ENCODE measurements at regions not wholly inside any gene's neighbourhood (a gene's known extent, or its start where the extent isn't known, plus 50 kb on each side); places are given as distances from the start of the nearest gene placed in this dataset.

GRCh38 chr9:78724896-78725295, 428.0 kb downstream of the PSAT1 start:
- H3K4me3 ChIP-seq (ENCODE audit: control insufficient read depth in 1 of 7, extremely low read depth in 1 of 7, insufficient read depth in 4 of 7, low read depth in 2 of 7, low read length in 6 of 7), result no peak overlapping the region
- 92% methylated on average over 2 of the region's 2 CpGs for WGBS (ENCODE audit: insufficient coverage)
- no peak for DNase-seq
- no peaks in the 10 kb centered on the region for H3K4me1 ChIP-seq (ENCODE audit: control extremely low read depth in 1 of 4, control insufficient read depth in 4 of 4, insufficient read depth in 4 of 4, low read length in 3 of 4)
- POLR2A ChIA-PET, result no interaction called here
- no peaks in the 10 kb centered on the region for H3K36me3 ChIP-seq (ENCODE audit: control insufficient read depth in 4 of 4, insufficient read depth in 4 of 4, low read length in 3 of 4)
- peaks cover 0 to 11% (median 3%) of the 10 kb centered on the region in 5 experiments for H3K9me3 ChIP-seq (ENCODE audit: control extremely low read depth in 1 of 5, control insufficient read depth in 4 of 5, insufficient read depth in 2 of 5, low read depth in 1 of 5, low read length in 4 of 5)
- no peaks in the 10 kb centered on the region for H3K27me3 ChIP-seq (replicated peaks in 2 of 5; ENCODE audit: control insufficient read depth in 4 of 5, insufficient read depth in 5 of 5, low read length in 4 of 5)
- CTCF ChIA-PET, result no interaction called here
- no peak overlapping the region for H3K27ac ChIP-seq (ENCODE audit: insufficient read depth in 1 of 2, low read depth in 1 of 2, low read length in 2 of 2, poor library complexity in 1 of 2, severe bottlenecking in 2 of 2)

GRCh38 chr9:78725503-78725902, 428.6 kb downstream of the PSAT1 start:
- no peak for DNase-seq
- Histone ChIP-seq H3K27ac (ENCODE audit: insufficient read depth in 1 of 2, low read depth in 1 of 2, low read length in 2 of 2, poor library complexity in 1 of 2, severe bottlenecking in 2 of 2) (no peak overlapping the region), H3K27me3 (replicated peaks in 2 of 5; ENCODE audit: control insufficient read depth in 4 of 5, insufficient read depth in 5 of 5, low read length in 4 of 5) (no peaks in the 10 kb centered on the region), H3K36me3 (ENCODE audit: control insufficient read depth in 4 of 4, insufficient read depth in 4 of 4, low read length in 3 of 4) (no peaks in the 10 kb centered on the region), H3K9me3 (ENCODE audit: control extremely low read depth in 1 of 5, control insufficient read depth in 4 of 5, insufficient read depth in 2 of 5, low read depth in 1 of 5, low read length in 4 of 5) (peaks cover 0 to 11% (median 3%) of the 10 kb centered on the region in 5 experiments), H3K4me1 (ENCODE audit: control extremely low read depth in 1 of 4, control insufficient read depth in 4 of 4, insufficient read depth in 4 of 4, low read length in 3 of 4) (no peaks in the 10 kb centered on the region), H3K4me3 (ENCODE audit: control insufficient read depth in 1 of 7, extremely low read depth in 1 of 7, insufficient read depth in 4 of 7, low read depth in 2 of 7, low read length in 6 of 7) (no peak overlapping the region)
- no CpG with 5 or more reads among the region's 1 CpG for WGBS (ENCODE audit: insufficient coverage)
- CTCF ChIA-PET, result no interaction called here
- POLR2A ChIA-PET, result no interaction called here

GRCh38 chr9:78745331-78745730, 448.4 kb downstream of the PSAT1 start:
- no peak for DNase-seq
- H3K9me3 ChIP-seq (ENCODE audit: control extremely low read depth in 1 of 5, control insufficient read depth in 4 of 5, insufficient read depth in 2 of 5, low read depth in 1 of 5, low read length in 4 of 5), result peaks cover 0 to 1% (median 0%) of the 10 kb centered on the region in 5 experiments
- no peak overlapping the region for H3K27ac ChIP-seq (ENCODE audit: insufficient read depth in 1 of 2, low read depth in 1 of 2, low read length in 2 of 2, poor library complexity in 1 of 2, severe bottlenecking in 2 of 2)
- H3K36me3 ChIP-seq (ENCODE audit: control insufficient read depth in 4 of 4, insufficient read depth in 4 of 4, low read length in 3 of 4), result no peaks in the 10 kb centered on the region
- CTCF ChIA-PET, result interaction anchor here (0.9 kb wide), 1 partner anchor 32 kb away, joined by 3 read pairs; no protein-coding TSS in a partner anchor
- no peak overlapping the region for H3K4me3 ChIP-seq (ENCODE audit: control insufficient read depth in 1 of 7, extremely low read depth in 1 of 7, insufficient read depth in 4 of 7, low read depth in 2 of 7, low read length in 6 of 7)
- H3K27me3 ChIP-seq (replicated peaks in 2 of 5; ENCODE audit: control insufficient read depth in 4 of 5, insufficient read depth in 5 of 5, low read length in 4 of 5), result no peaks in the 10 kb centered on the region
- POLR2A ChIA-PET, result no interaction called here
- WGBS (ENCODE audit: insufficient coverage), result 100% methylated on average over 2 of the region's 5 CpGs
- no peaks in the 10 kb centered on the region for H3K4me1 ChIP-seq (ENCODE audit: control extremely low read depth in 1 of 4, control insufficient read depth in 4 of 4, insufficient read depth in 4 of 4, low read length in 3 of 4)

- 83% methylated on average over 1 of the region's 3 CpGs for WGBS (ENCODE audit: insufficient coverage)
- Histone ChIP-seq H3K9me3 (ENCODE audit: control extremely low read depth in 1 of 5, control insufficient read depth in 4 of 5, insufficient read depth in 2 of 5, low read depth in 1 of 5, low read length in 4 of 5) (peaks cover 0 to 3% (median 0%) of the 10 kb centered on the region in 5 experiments), H3K4me1 (ENCODE audit: control extremely low read depth in 1 of 4, control insufficient read depth in 4 of 4, insufficient read depth in 4 of 4, low read length in 3 of 4) (no peaks in the 10 kb centered on the region), H3K36me3 (ENCODE audit: control insufficient read depth in 4 of 4, insufficient read depth in 4 of 4, low read length in 3 of 4) (no peaks in the 10 kb centered on the region), H3K4me3 (ENCODE audit: control insufficient read depth in 1 of 7, extremely low read depth in 1 of 7, insufficient read depth in 4 of 7, low read depth in 2 of 7, low read length in 6 of 7) (no peak overlapping the region), H3K27ac (ENCODE audit: insufficient read depth in 1 of 2, low read depth in 1 of 2, low read length in 2 of 2, poor library complexity in 1 of 2, severe bottlenecking in 2 of 2) (no peak overlapping the region), H3K27me3 (replicated peaks in 2 of 5; ENCODE audit: control insufficient read depth in 4 of 5, insufficient read depth in 5 of 5, low read length in 4 of 5) (no peaks in the 10 kb centered on the region)
- ChIA-PET POLR2A (no interaction called here), CTCF (interaction anchor here (0.9 kb wide), 1 partner anchor 31 kb away, joined by 3 read pairs; no protein-coding TSS in a partner anchor)
- DNase-seq, result no peak
Observed at GRCh38 chr9:78746010-78746409, 449.1 kb downstream of the PSAT1 start.

- ChIA-PET CTCF (no interaction called here), POLR2A (no interaction called here)
- H3K27ac ChIP-seq (ENCODE audit: insufficient read depth in 1 of 2, low read depth in 1 of 2, low read length in 2 of 2, poor library complexity in 1 of 2, severe bottlenecking in 2 of 2), result no peak overlapping the region
- no peaks in the 10 kb centered on the region for H3K4me1 ChIP-seq (ENCODE audit: control extremely low read depth in 1 of 4, control insufficient read depth in 4 of 4, insufficient read depth in 4 of 4, low read length in 3 of 4)
- H3K4me3 ChIP-seq (ENCODE audit: control insufficient read depth in 1 of 7, extremely low read depth in 1 of 7, insufficient read depth in 4 of 7, low read depth in 2 of 7, low read length in 6 of 7), result no peak overlapping the region
- H3K9me3 ChIP-seq (ENCODE audit: control extremely low read depth in 1 of 5, control insufficient read depth in 4 of 5, insufficient read depth in 2 of 5, low read depth in 1 of 5, low read length in 4 of 5), result peaks cover 0 to 5% (median 0%) of the 10 kb centered on the region in 5 experiments
- no peaks in the 10 kb centered on the region for H3K27me3 ChIP-seq (replicated peaks in 2 of 5; ENCODE audit: control insufficient read depth in 4 of 5, insufficient read depth in 5 of 5, low read length in 4 of 5)
- no peak for DNase-seq
- no peaks in the 10 kb centered on the region for H3K36me3 ChIP-seq (ENCODE audit: control insufficient read depth in 4 of 4, insufficient read depth in 4 of 4, low read length in 3 of 4)
Observed at GRCh38 chr9:78753039-78753438, 456.1 kb downstream of the PSAT1 start.

- Histone ChIP-seq H3K36me3 (ENCODE audit: control insufficient read depth in 4 of 4, insufficient read depth in 4 of 4, low read length in 3 of 4) (no peaks in the 10 kb centered on the region), H3K9me3 (ENCODE audit: control extremely low read depth in 1 of 5, control insufficient read depth in 4 of 5, insufficient read depth in 2 of 5, low read depth in 1 of 5, low read length in 4 of 5) (no peaks in the 10 kb centered on the region), H3K27ac (ENCODE audit: insufficient read depth in 1 of 2, low read depth in 1 of 2, low read length in 2 of 2, poor library complexity in 1 of 2, severe bottlenecking in 2 of 2) (no peak overlapping the region), H3K27me3 (replicated peaks in 2 of 5; ENCODE audit: control insufficient read depth in 4 of 5, insufficient read depth in 5 of 5, low read length in 4 of 5) (no peaks in the 10 kb centered on the region), H3K4me1 (ENCODE audit: control extremely low read depth in 1 of 4, control insufficient read depth in 4 of 4, insufficient read depth in 4 of 4, low read length in 3 of 4) (no peaks in the 10 kb centered on the region), H3K4me3 (ENCODE audit: control insufficient read depth in 1 of 7, extremely low read depth in 1 of 7, insufficient read depth in 4 of 7, low read depth in 2 of 7, low read length in 6 of 7) (no peak overlapping the region)
- 86% methylated on average over 3 of the region's 7 CpGs for WGBS (ENCODE audit: insufficient coverage)
- DNase-seq, result no peak
- ChIA-PET POLR2A (no interaction called here), CTCF (no interaction called here)
Observed at GRCh38 chr9:78756813-78757510, 460.0 kb downstream of the PSAT1 start.

GRCh38 chr9:78763424-78763823, 466.5 kb downstream of the PSAT1 start:
- no peak overlapping the region for H3K4me3 ChIP-seq (ENCODE audit: control insufficient read depth in 1 of 7, extremely low read depth in 1 of 7, insufficient read depth in 4 of 7, low read depth in 2 of 7, low read length in 6 of 7)
- no peaks in the 10 kb centered on the region for H3K9me3 ChIP-seq (ENCODE audit: control extremely low read depth in 1 of 5, control insufficient read depth in 4 of 5, insufficient read depth in 2 of 5, low read depth in 1 of 5, low read length in 4 of 5)
- no peaks in the 10 kb centered on the region for H3K36me3 ChIP-seq (ENCODE audit: control insufficient read depth in 4 of 4, insufficient read depth in 4 of 4, low read length in 3 of 4)
- no peaks in the 10 kb centered on the region for H3K4me1 ChIP-seq (ENCODE audit: control extremely low read depth in 1 of 4, control insufficient read depth in 4 of 4, insufficient read depth in 4 of 4, low read length in 3 of 4)
- H3K27ac ChIP-seq (ENCODE audit: insufficient read depth in 1 of 2, low read depth in 1 of 2, low read length in 2 of 2, poor library complexity in 1 of 2, severe bottlenecking in 2 of 2), result no peak overlapping the region
- DNase-seq, result no peak
- CTCF ChIA-PET, result no interaction called here
- no peaks in the 10 kb centered on the region for H3K27me3 ChIP-seq (replicated peaks in 2 of 5; ENCODE audit: control insufficient read depth in 4 of 5, insufficient read depth in 5 of 5, low read length in 4 of 5)
- POLR2A ChIA-PET, result no interaction called here
- 100% methylated on average over 3 of the region's 4 CpGs for WGBS (ENCODE audit: insufficient coverage)

Data from common myeloid progenitor, CD34-positive (primary cell).